NCI-H510A treated with DMSO at 0.1 percent for 48 hours (cell line): ENCODE measurements at regions not wholly inside any gene's neighbourhood (a gene's known extent, or its start where the extent isn't known, plus 50 kb on each side); places are given as distances from the start of the nearest gene placed in this dataset.
"Not testable (repeated sequence)": the region's sequence is repeated elsewhere in the genome, so short reads cannot be mapped to it uniquely, and the experiment has no call there.

Experiments
- DNase-seq: peaks from one replicate; lab custom pipeline; 2025; lab: John Stamatoyannopoulos, UW

GRCh38 chr16:14002416-14002990 is 68.6 kb upstream of the MRTFB start:
- peak; percentile 42 for DNase-seq

- DNase-seq = peak; percentile 16
Observed at GRCh38 chr16:14003074-14003570, 68.0 kb upstream of the MRTFB start.

- no peak for DNase-seq
Observed at GRCh38 chr16:14004031-14004728, 66.9 kb upstream of the MRTFB start.

GRCh38 chr16:14004729-14005315 is 66.3 kb upstream of the MRTFB start:
- DNase-seq = no peak

GRCh38 chr16:14005335-14005734 is 65.8 kb upstream of the MRTFB start:
- DNase-seq = no peak

- DNase-seq = peak; percentile 75
Observed at GRCh38 chr16:14007450-14007849, 63.7 kb upstream of the MRTFB start.

GRCh38 chr16:14011001-14011400 is 60.1 kb upstream of the MRTFB start:
- no peak for DNase-seq

GRCh38 chr16:14011846-14012245 is 59.3 kb upstream of the MRTFB start:
- peak; percentile 29 for DNase-seq

- peak; percentile 48 for DNase-seq
Observed at GRCh38 chr16:14013145-14013570, 58.0 kb upstream of the MRTFB start.

GRCh38 chr16:14013571-14014283 is 57.4 kb upstream of the MRTFB start:
- DNase-seq = peak; percentile 84

GRCh38 chr16:14014284-14014625 is 56.9 kb upstream of the MRTFB start:
- DNase-seq = no peak

GRCh38 chr16:14015033-14015432 is 56.1 kb upstream of the MRTFB start:
- DNase-seq = no peak

GRCh38 chr16:14015461-14015860 is 55.7 kb upstream of the MRTFB start:
- DNase-seq = no peak

- DNase-seq = no peak
Observed at GRCh38 chr16:14015948-14016347, 55.2 kb upstream of the MRTFB start.

- not testable (repeated sequence) for DNase-seq
Observed at GRCh38 chr16:14016362-14016761, 54.8 kb upstream of the MRTFB start.

GRCh38 chr16:14017886-14018285 is 53.2 kb upstream of the MRTFB start:
- no peak for DNase-seq

- no peak for DNase-seq
Observed at GRCh38 chr16:14018851-14019250, 52.3 kb upstream of the MRTFB start.

- DNase-seq = peak; percentile 81
Observed at GRCh38 chr16:14020141-14020540, 51.0 kb upstream of the MRTFB start.
